ENCODE measurements at regions not wholly inside any gene's neighbourhood (a gene's known extent, or its start where the extent isn't known, plus 50 kb on each side); places are given as distances from the start of the nearest gene placed in this dataset.

- no peak overlapping the region for H3K4me3 ChIP-seq (ENCODE audit: insufficient read depth in 1 of 2, low read depth in 1 of 2, low read length in 2 of 2)
These were observed 140.5 kb upstream of the COL5A1 start for GRCh38 chr9:134500931-134501760.

GRCh38 chr9:134501761-134502265 is 139.8 kb upstream of the COL5A1 start:
- H3K14ac ChIP-seq (ENCODE audit: low read length in 2 of 2), result peak overlapping the region in 1 of 2 experiments; percentile 94
- peaks cover 21% of the 10 kb centered on the region for H3K4me1 ChIP-seq (ENCODE audit: control insufficient read depth, insufficient read depth, low read depth, low read length)
- H2AK5ac ChIP-seq (ENCODE audit: low read length, severe bottlenecking), result peak overlapping the region; percentile 95
- no peak overlapping the region for H2AFZ ChIP-seq (ENCODE audit: low read depth, low read length)
- no peak overlapping the region for H3K4me2 ChIP-seq (ENCODE audit: low read length, poor library complexity, severe bottlenecking)
- peaks cover 0 to under 1% of the 10 kb centered on the region in 2 experiments for H3K36me3 ChIP-seq (ENCODE audit: control insufficient read depth in 1 of 2, insufficient read depth in 2 of 2, low read depth in 1 of 2, low read length in 2 of 2)
- H3K9ac ChIP-seq (ENCODE audit: low read length), result peak overlapping the region; percentile 91
- no peak overlapping the region for H2BK5ac ChIP-seq (ENCODE audit: low read depth, low read length, poor library complexity, severe bottlenecking)
- 95% methylated on average over 14 of the region's 20 CpGs for WGBS
- H3K27me3 ChIP-seq (ENCODE audit: control insufficient read depth in 1 of 2, insufficient read depth in 1 of 2, low read length in 2 of 2), result no peaks in the 10 kb centered on the region
- H4K91ac ChIP-seq (ENCODE audit: low read length), result peak overlapping the region; percentile 100
- H3K18ac ChIP-seq (ENCODE audit: low read depth in 1 of 2, low read length in 2 of 2), result peak overlapping the region; percentile 92 to 99
- no peak overlapping the region for H3K27ac ChIP-seq (ENCODE audit: low read length, poor library complexity, severe bottlenecking)
- H2BK15ac ChIP-seq (ENCODE audit: low read depth, poor library complexity, severe bottlenecking), result peak overlapping the region; percentile 98
- H3K4ac ChIP-seq (ENCODE audit: low read depth in 1 of 2, low read length in 2 of 2), result peak overlapping the region; percentile 92 to 100
- peak overlapping the region; percentile 99 for H4K8ac ChIP-seq (ENCODE audit: low read length)
- DNase-seq, result no peak
- H2BK12ac ChIP-seq (ENCODE audit: low read length in 2 of 2), result peak overlapping the region; percentile 81 to 99
- peak overlapping the region; percentile 100 for H2BK120ac ChIP-seq (ENCODE audit: low read depth, low read length)
- H3K23ac ChIP-seq (ENCODE audit: low read length in 2 of 2), result no peak overlapping the region
- no peak overlapping the region for H3K4me3 ChIP-seq (ENCODE audit: insufficient read depth in 1 of 2, low read depth in 1 of 2, low read length in 2 of 2)
- no peaks in the 10 kb centered on the region for H3K79me1 ChIP-seq (replicated peaks; ENCODE audit: low read length, poor library complexity, severe bottlenecking)
- H3K9me3 ChIP-seq (ENCODE audit: control insufficient read depth, low read length), result peaks cover 3% of the 10 kb centered on the region

More at GRCh38 chr9:134500931-134501760, 140.5 kb upstream of the COL5A1 start:
- H3K9me3 ChIP-seq (ENCODE audit: control insufficient read depth, low read length), result peaks cover 3% of the 10 kb centered on the region
- H3K79me1 ChIP-seq (replicated peaks; ENCODE audit: low read length, poor library complexity, severe bottlenecking), result no peaks in the 10 kb centered on the region
- peak overlapping the region; percentile 92 to 99 for H3K18ac ChIP-seq (ENCODE audit: low read depth in 1 of 2, low read length in 2 of 2)
- no peak overlapping the region for H3K9ac ChIP-seq (ENCODE audit: low read length)
- H3K36me3 ChIP-seq (ENCODE audit: control insufficient read depth in 1 of 2, insufficient read depth in 2 of 2, low read depth in 1 of 2, low read length in 2 of 2), result peaks cover 0 to 4% of the 10 kb centered on the region in 2 experiments
- H3K14ac ChIP-seq (ENCODE audit: low read length in 2 of 2), result no peak overlapping the region
- WGBS, result 95% methylated on average over 42 of the region's 44 CpGs
- peak overlapping the region; percentile 98 for H2BK15ac ChIP-seq (ENCODE audit: low read depth, poor library complexity, severe bottlenecking)
- H2AFZ ChIP-seq (ENCODE audit: low read depth, low read length), result no peak overlapping the region
- H3K27me3 ChIP-seq (ENCODE audit: control insufficient read depth in 1 of 2, insufficient read depth in 1 of 2, low read length in 2 of 2), result no peaks in the 10 kb centered on the region
- no peak for DNase-seq
- no peak overlapping the region for H3K27ac ChIP-seq (ENCODE audit: low read length, poor library complexity, severe bottlenecking)
- H2BK120ac ChIP-seq (ENCODE audit: low read depth, low read length), result peak overlapping the region; percentile 100
- no peak overlapping the region for H2BK5ac ChIP-seq (ENCODE audit: low read depth, low read length, poor library complexity, severe bottlenecking)
- H3K4me1 ChIP-seq (ENCODE audit: control insufficient read depth, insufficient read depth, low read depth, low read length), result peaks cover 28% of the 10 kb centered on the region
- H3K4ac ChIP-seq (ENCODE audit: low read depth in 1 of 2, low read length in 2 of 2), result peak overlapping the region; percentile 92 to 100
- peak overlapping the region; percentile 95 for H2AK5ac ChIP-seq (ENCODE audit: low read length, severe bottlenecking)
- no peak overlapping the region for H3K23ac ChIP-seq (ENCODE audit: low read length in 2 of 2)
- H3K4me2 ChIP-seq (ENCODE audit: low read length, poor library complexity, severe bottlenecking), result no peak overlapping the region
- H4K91ac ChIP-seq (ENCODE audit: low read length), result peak overlapping the region; percentile 100
- peak overlapping the region; percentile 66 for H4K8ac ChIP-seq (ENCODE audit: low read length)
- peak overlapping the region; percentile 81 to 99 for H2BK12ac ChIP-seq (ENCODE audit: low read length in 2 of 2)

GRCh38 chr9:134502266-134502791 is 139.3 kb upstream of the COL5A1 start:
- Histone ChIP-seq H3K79me1 (replicated peaks; ENCODE audit: low read length, poor library complexity, severe bottlenecking) (no peaks in the 10 kb centered on the region), H3K4ac (ENCODE audit: low read depth in 1 of 2, low read length in 2 of 2) (peak overlapping the region; percentile 92 to 100), H2BK15ac (ENCODE audit: low read depth, poor library complexity, severe bottlenecking) (peak overlapping the region; percentile 71), H4K91ac (ENCODE audit: low read length) (peak overlapping the region; percentile 100), H3K4me1 (ENCODE audit: control insufficient read depth, insufficient read depth, low read depth, low read length) (peaks cover 20% of the 10 kb centered on the region), H3K4me3 (ENCODE audit: insufficient read depth in 1 of 2, low read depth in 1 of 2, low read length in 2 of 2) (no peak overlapping the region), H3K23ac (ENCODE audit: low read length in 2 of 2) (peak overlapping the region in 1 of 2 experiments; percentile 85), H2AFZ (ENCODE audit: low read depth, low read length) (peak overlapping the region; percentile 20), H3K27ac (ENCODE audit: low read length, poor library complexity, severe bottlenecking) (peak overlapping the region; percentile 73), H3K14ac (ENCODE audit: low read length in 2 of 2) (peak overlapping the region in 1 of 2 experiments; percentile 94), H2BK5ac (ENCODE audit: low read depth, low read length, poor library complexity, severe bottlenecking) (peak overlapping the region; percentile 86), H2AK5ac (ENCODE audit: low read length, severe bottlenecking) (peak overlapping the region; percentile 95), H3K27me3 (ENCODE audit: control insufficient read depth in 1 of 2, insufficient read depth in 1 of 2, low read length in 2 of 2) (no peaks in the 10 kb centered on the region), H3K18ac (ENCODE audit: low read depth in 1 of 2, low read length in 2 of 2) (peak overlapping the region; percentile 92 to 99), H2BK12ac (ENCODE audit: low read length in 2 of 2) (peak overlapping the region; percentile 81 to 99), H4K8ac (ENCODE audit: low read length) (peak overlapping the region; percentile 99), H3K9ac (ENCODE audit: low read length) (peak overlapping the region; percentile 91), H3K4me2 (ENCODE audit: low read length, poor library complexity, severe bottlenecking) (no peak overlapping the region), H3K36me3 (ENCODE audit: control insufficient read depth in 1 of 2, insufficient read depth in 2 of 2, low read depth in 1 of 2, low read length in 2 of 2) (no peaks in the 10 kb centered on the region), H2BK120ac (ENCODE audit: low read depth, low read length) (peak overlapping the region; percentile 100), H3K9me3 (ENCODE audit: control insufficient read depth, low read length) (peaks cover 3% of the 10 kb centered on the region)
- DNase-seq, result no peak
- WGBS, result 70% methylated on average over 14 of the region's 15 CpGs

GRCh38 chr9:134502809-134503211 is 138.8 kb upstream of the COL5A1 start:
- WGBS, result 8% methylated on average over 15 of the region's 15 CpGs
- H3K4ac ChIP-seq (ENCODE audit: low read depth in 1 of 2, low read length in 2 of 2), result peak overlapping the region; percentile 92 to 100

More at GRCh38 chr9:134502809-134503211, 138.8 kb upstream of the COL5A1 start:
- H3K14ac ChIP-seq (ENCODE audit: low read length in 2 of 2), result peak overlapping the region in 1 of 2 experiments; percentile 94
- peak overlapping the region; percentile 100 for H2BK120ac ChIP-seq (ENCODE audit: low read depth, low read length)
- H3K79me1 ChIP-seq (replicated peaks; ENCODE audit: low read length, poor library complexity, severe bottlenecking), result no peaks in the 10 kb centered on the region
- peak overlapping the region; percentile 98 for H2AK5ac ChIP-seq (ENCODE audit: low read length, severe bottlenecking)
- peak overlapping the region; percentile 99 for H4K8ac ChIP-seq (ENCODE audit: low read length)
- H2AFZ ChIP-seq (ENCODE audit: low read depth, low read length), result peak overlapping the region; percentile 20
- peaks cover 3% of the 10 kb centered on the region for H3K9me3 ChIP-seq (ENCODE audit: control insufficient read depth, low read length)
- peak overlapping the region; percentile 91 for H3K9ac ChIP-seq (ENCODE audit: low read length)
- H3K4me1 ChIP-seq (ENCODE audit: control insufficient read depth, insufficient read depth, low read depth, low read length), result peaks cover 20% of the 10 kb centered on the region
- peak overlapping the region; percentile 86 to 99 for H2BK12ac ChIP-seq (ENCODE audit: low read length in 2 of 2)
- H4K91ac ChIP-seq (ENCODE audit: low read length), result peak overlapping the region; percentile 100
- peak overlapping the region; percentile 73 for H3K27ac ChIP-seq (ENCODE audit: low read length, poor library complexity, severe bottlenecking)
- peak overlapping the region; percentile 86 for H2BK5ac ChIP-seq (ENCODE audit: low read depth, low read length, poor library complexity, severe bottlenecking)
- H3K4me2 ChIP-seq (ENCODE audit: low read length, poor library complexity, severe bottlenecking), result no peak overlapping the region
- peak; percentile 99 for DNase-seq
- peak overlapping the region; percentile 96 for H2BK15ac ChIP-seq (ENCODE audit: low read depth, poor library complexity, severe bottlenecking)
- no peaks in the 10 kb centered on the region for H3K27me3 ChIP-seq (ENCODE audit: control insufficient read depth in 1 of 2, insufficient read depth in 1 of 2, low read length in 2 of 2)
- H3K4me3 ChIP-seq (ENCODE audit: insufficient read depth in 1 of 2, low read depth in 1 of 2, low read length in 2 of 2), result no peak overlapping the region
- H3K36me3 ChIP-seq (ENCODE audit: control insufficient read depth in 1 of 2, insufficient read depth in 2 of 2, low read depth in 1 of 2, low read length in 2 of 2), result no peaks in the 10 kb centered on the region
- H3K23ac ChIP-seq (ENCODE audit: low read length in 2 of 2), result peak overlapping the region in 1 of 2 experiments; percentile 85
- H3K18ac ChIP-seq (ENCODE audit: low read depth in 1 of 2, low read length in 2 of 2), result peak overlapping the region; percentile 93 to 99
